ENCODE measurements at regions not wholly inside any gene's neighbourhood (a gene's known extent, or its start where the extent isn't known, plus 50 kb on each side); places are given as distances from the start of the nearest gene placed in this dataset.

- no peaks in the 10 kb centered on the region for H3K9me3 ChIP-seq
- no peaks in the 10 kb centered on the region for H3K36me3 ChIP-seq
- no peak for TF ChIP-seq CTCF (IDR thresholded peaks at IDR 0.05)
- H3K27me3 ChIP-seq: no peaks in the 10 kb centered on the region
- peaks cover 5% of the 10 kb centered on the region for H3K4me1 ChIP-seq
- no peak overlapping the region for H3K4me3 ChIP-seq
- no peak for DNase-seq (ENCODE audit: low spot score in 2 of 2)
- 94% methylated on average over 5 of the region's 5 CpGs for WGBS
- H3K27ac ChIP-seq: no peak overlapping the region
These were observed 69.0 kb downstream of the SIPA1L2 start for GRCh38 chr1:232560940-232561339.

- 63% methylated on average over 1 of the region's 1 CpG for WGBS
- Histone ChIP-seq H3K27ac (no peak overlapping the region), H3K4me1 (peaks cover 15% of the 10 kb centered on the region), H3K27me3 (no peaks in the 10 kb centered on the region), H3K4me3 (no peak overlapping the region), H3K36me3 (no peaks in the 10 kb centered on the region), H3K9me3 (no peaks in the 10 kb centered on the region)
- DNase-seq (ENCODE audit: low spot score in 2 of 2): no peak
- no peak for TF ChIP-seq POLR2AphosphoS5 (IDR thresholded peaks at IDR 0.05)
These were observed 71.0 kb downstream of the SIPA1L2 start for GRCh38 chr1:232558954-232559353.

- no peak overlapping the region for H3K4me3 ChIP-seq
- no peaks in the 10 kb centered on the region for H3K27me3 ChIP-seq
- no peak for TF ChIP-seq POLR2A (IDR thresholded peaks at IDR 0.05)
- TF ChIP-seq POLR2AphosphoS5 (IDR thresholded peaks at IDR 0.05): no peak
- TF ChIP-seq CTCF (IDR thresholded peaks at IDR 0.05): no peak
- no peak for TF ChIP-seq EP300 (IDR thresholded peaks at IDR 0.05)
- no peaks in the 10 kb centered on the region for H3K36me3 ChIP-seq
- no peak for DNase-seq (ENCODE audit: low spot score in 2 of 2)
- peaks cover 26% of the 10 kb centered on the region for H3K4me1 ChIP-seq
- no peaks in the 10 kb centered on the region for H3K9me3 ChIP-seq
- 73% methylated on average over 3 of the region's 3 CpGs for WGBS
- no peak overlapping the region for H3K27ac ChIP-seq
These were observed 72.3 kb downstream of the SIPA1L2 start for GRCh38 chr1:232557502-232558191.

GRCh38 chr1:232557096-232557495 lies 72.8 kb downstream of the SIPA1L2 start:
- H3K36me3 ChIP-seq: no peaks in the 10 kb centered on the region
- H3K27ac ChIP-seq: no peak overlapping the region
- 94% methylated on average over 7 of the region's 7 CpGs for WGBS
- H3K27me3 ChIP-seq: no peaks in the 10 kb centered on the region
- peaks cover 26% of the 10 kb centered on the region for H3K4me1 ChIP-seq
- no peak for TF ChIP-seq CTCF (IDR thresholded peaks at IDR 0.05)
- TF ChIP-seq POLR2A (IDR thresholded peaks at IDR 0.05): no peak
- TF ChIP-seq POLR2AphosphoS5 (IDR thresholded peaks at IDR 0.05): no peak
- no peak for TF ChIP-seq EP300 (IDR thresholded peaks at IDR 0.05)
- no peak for DNase-seq (ENCODE audit: low spot score in 2 of 2)
- H3K9me3 ChIP-seq: no peaks in the 10 kb centered on the region
- H3K4me3 ChIP-seq: no peak overlapping the region

GRCh38 chr1:232556351-232556750 lies 73.6 kb downstream of the SIPA1L2 start:
- Histone ChIP-seq H3K27ac (no peak overlapping the region), H3K4me1 (peaks cover 26% of the 10 kb centered on the region), H3K9me3 (no peaks in the 10 kb centered on the region), H3K4me3 (no peak overlapping the region), H3K36me3 (no peaks in the 10 kb centered on the region), H3K27me3 (no peaks in the 10 kb centered on the region)
- WGBS: 79% methylated on average over 5 of the region's 5 CpGs
- TF ChIP-seq CTCF (IDR thresholded peaks at IDR 0.05): no peak
- no peak for TF ChIP-seq POLR2AphosphoS5 (IDR thresholded peaks at IDR 0.05)
- no peak for DNase-seq (ENCODE audit: low spot score in 2 of 2)
